ENCODE measurements at regions not wholly inside any gene's neighbourhood (a gene's known extent, or its start where the extent isn't known, plus 50 kb on each side); places are given as distances from the start of the nearest gene placed in this dataset.

- no peak for DNase-seq
- Histone ChIP-seq H3K4me1 (no peaks in the 10 kb centered on the region), H3K4me3 (no peak overlapping the region), H3K27ac (no peak overlapping the region), H3K27me3 (no peaks in the 10 kb centered on the region), H3K36me3 (no peaks in the 10 kb centered on the region), H3K9me3 (peaks cover 0 to 4% (median 0%) of the 10 kb centered on the region in 11 donors)
- TF ChIP-seq CTCF (IDR thresholded peaks at IDR 0.05), result no peak
- 65 to 74% methylated on average over 4 of the region's 4 CpGs for WGBS, 2 donors
- no peak for ATAC-seq
- intact Hi-C loops (cut with DNase I), result no loop called here
Observed at GRCh38 chr4:164482092-164482404, 271.9 kb upstream of the SMIM31 start.

DNA sequence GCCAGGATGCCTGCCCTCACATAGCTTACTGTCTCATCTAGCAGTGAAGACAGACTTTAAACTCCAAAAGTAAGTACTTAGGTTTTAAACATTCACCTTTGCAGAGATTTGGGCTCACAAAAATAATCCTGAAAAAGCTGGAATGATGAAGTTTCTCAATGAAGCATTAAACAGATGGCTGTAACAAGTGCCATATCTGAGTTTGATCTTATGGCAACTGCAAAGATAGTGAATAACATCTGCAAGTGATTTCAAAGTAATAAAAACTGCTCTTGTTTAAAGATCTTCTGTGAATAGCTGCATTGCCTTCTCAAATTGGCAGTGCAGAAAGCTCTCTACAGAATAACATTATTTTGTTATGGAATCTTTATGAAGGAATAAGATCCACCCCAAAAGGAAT, 271.2 kb upstream of the SMIM31 start:
- ATAC-seq (no peak), DNase-seq (no peak)
- TF ChIP-seq CTCF (IDR thresholded peaks at IDR 0.05), result no peak
- intact Hi-C loops (cut with DNase I), result no loop called here
- Histone ChIP-seq H3K27ac (no peak overlapping the region), H3K9me3 (no peaks in the 10 kb centered on the region), H3K36me3 (no peaks in the 10 kb centered on the region), H3K27me3 (no peaks in the 10 kb centered on the region), H3K4me3 (no peak overlapping the region), H3K4me1 (no peaks in the 10 kb centered on the region)

DNA sequence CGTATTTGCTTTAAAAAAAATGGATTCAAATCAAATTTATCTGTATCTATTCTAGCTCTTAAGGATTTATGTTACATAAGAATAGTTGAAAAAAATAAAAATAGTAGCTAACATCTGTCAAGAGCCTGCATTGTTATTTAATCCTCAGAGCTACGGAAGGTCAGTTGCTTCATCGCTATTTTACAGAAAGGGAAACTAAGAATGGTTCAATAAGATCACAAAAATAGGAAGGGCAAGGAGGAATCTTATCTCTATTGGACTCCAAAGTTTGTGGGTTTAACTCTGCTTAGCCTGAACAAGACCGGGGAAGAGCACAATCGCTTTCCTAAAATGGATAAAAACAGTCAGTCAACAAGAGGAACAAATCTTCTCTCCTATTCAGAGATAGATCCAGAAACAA, 270.2 kb upstream of the SMIM31 start:
- no peak for ATAC-seq
- 68 to 81% methylated on average over 5 of the region's 5 CpGs for WGBS, 2 donors
- Histone ChIP-seq H3K9me3 (no peaks in the 10 kb centered on the region), H3K4me3 (no peak overlapping the region), H3K27me3 (no peaks in the 10 kb centered on the region), H3K36me3 (no peaks in the 10 kb centered on the region), H3K4me1 (no peaks in the 10 kb centered on the region), H3K27ac (no peak overlapping the region)
- intact Hi-C loops (cut with DNase I), result no loop called here
- TF ChIP-seq CTCF (IDR thresholded peaks at IDR 0.05), result no peak
- DNase-seq, result no peak

DNA sequence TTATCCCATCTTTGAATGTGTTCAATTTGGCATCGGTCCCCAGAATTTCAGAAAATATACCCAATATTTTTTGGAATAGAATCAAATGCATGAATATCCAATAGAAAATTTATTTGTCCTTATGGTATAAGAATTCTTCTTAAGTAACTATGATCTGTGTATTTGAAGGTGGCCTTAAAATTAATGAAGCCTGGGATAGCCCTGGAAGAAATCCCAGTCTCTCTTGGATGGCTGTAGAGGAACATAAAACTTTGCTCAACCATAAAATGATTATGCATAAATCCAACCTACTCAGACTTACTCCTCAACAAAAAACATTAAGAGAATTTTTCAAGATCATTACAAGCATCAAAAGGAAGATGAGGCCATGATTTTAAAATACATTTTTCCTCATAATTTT, 269.4 kb upstream of the SMIM31 start:
- Histone ChIP-seq H3K27me3 (no peaks in the 10 kb centered on the region), H3K36me3 (no peaks in the 10 kb centered on the region), H3K9me3 (no peaks in the 10 kb centered on the region), H3K27ac (no peak overlapping the region), H3K4me1 (no peaks in the 10 kb centered on the region), H3K4me3 (no peak overlapping the region)
- ATAC-seq (no peak), DNase-seq (no peak)
- no peak for TF ChIP-seq CTCF (IDR thresholded peaks at IDR 0.05)
- intact Hi-C loops (cut with DNase I), result no loop called here
- WGBS, 2 donors, result 89% methylated on average over 1 of the region's 1 CpG

GRCh38 chr4:164485136-164485535, 268.8 kb upstream of the SMIM31 start:
- Histone ChIP-seq H3K27ac (no peak overlapping the region), H3K4me1 (no peaks in the 10 kb centered on the region), H3K27me3 (no peaks in the 10 kb centered on the region), H3K36me3 (no peaks in the 10 kb centered on the region), H3K9me3 (no peaks in the 10 kb centered on the region), H3K4me3 (no peak overlapping the region)
- ATAC-seq (no peak), DNase-seq (no peak)
- no peak for TF ChIP-seq CTCF (IDR thresholded peaks at IDR 0.05)
- intact Hi-C loops (cut with DNase I), result no loop called here
- WGBS, 2 donors, result 66 to 88% methylated on average over 1 of the region's 1 CpG
